SK-N-SH treated with all-trans-retinoic acid at 6 μM for 48 hours (cell line): ENCODE measurements at regions not wholly inside any gene's neighbourhood (a gene's known extent, or its start where the extent isn't known, plus 50 kb on each side); places are given as distances from the start of the nearest gene placed in this dataset.

ENCODE experiments used
- CSDC2 ChIP-seq: fragments of 250-450 bp; sonication (Bioruptor Pico); IDR thresholded peaks from 2 replicates; pipeline ENCODE4 v1.5.0; 2020; ENCODE audit warnings: mild to moderate bottlenecking, moderate library complexity
- ESRRG ChIP-seq: fragments of 250-450 bp; sonication (Bioruptor Pico); IDR thresholded peaks from 2 replicates; pipeline ENCODE4 v1.6.1; 2021; ENCODE audit warnings: mild to moderate bottlenecking
- ZC3H10 ChIP-seq: fragments of 250-450 bp; sonication (Bioruptor Pico); IDR thresholded peaks from 2 replicates; pipeline ENCODE4 v1.5.1; 2021; ENCODE audit warnings: mild to moderate bottlenecking, moderate library complexity
- ZFP3 ChIP-seq: fragments of 250-450 bp; sonication (Bioruptor Pico); IDR thresholded peaks from 2 replicates; pipeline ENCODE4 v1.5.0; 2020; ENCODE audit warnings: mild to moderate bottlenecking, moderate library complexity
- TF ChIP-seq, protein P1 (sequence below): fragments of 250-450 bp; sonication (Bioruptor Pico); IDR thresholded peaks from 2 replicates; pipeline ENCODE4 v1.8.0; 2020; ENCODE audit warnings: mild to moderate bottlenecking, moderate library complexity, borderline replicate concordance
- TF ChIP-seq, protein P2 (sequence below): fragments of 250-450 bp; sonication (Bioruptor Pico); IDR thresholded peaks from 2 replicates; pipeline ENCODE4 v1.5.0; 2020; ENCODE audit warnings: mild to moderate bottlenecking, moderate library complexity

DNA sequence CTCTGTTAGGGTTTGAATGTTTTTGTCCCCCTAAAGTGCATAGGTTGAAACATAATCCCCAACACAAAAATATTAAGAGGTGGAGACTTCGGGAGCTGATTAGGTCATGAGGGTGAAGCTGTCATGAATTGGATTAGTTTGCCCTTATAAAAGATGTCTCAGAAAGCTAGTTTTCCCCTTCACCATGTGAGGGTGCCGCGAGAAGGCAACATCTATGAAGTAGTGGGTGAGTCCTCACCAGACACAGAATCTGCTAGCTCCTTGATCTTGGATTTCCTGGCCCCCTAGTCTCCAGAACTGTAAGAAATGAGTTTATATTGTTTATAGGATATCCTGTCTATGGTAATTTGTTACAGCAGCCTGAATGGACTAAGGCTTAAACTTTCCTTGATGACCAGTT is 301.5 kb upstream of the ATP2B1 start:
- TF ChIP-seq, protein P1, sequence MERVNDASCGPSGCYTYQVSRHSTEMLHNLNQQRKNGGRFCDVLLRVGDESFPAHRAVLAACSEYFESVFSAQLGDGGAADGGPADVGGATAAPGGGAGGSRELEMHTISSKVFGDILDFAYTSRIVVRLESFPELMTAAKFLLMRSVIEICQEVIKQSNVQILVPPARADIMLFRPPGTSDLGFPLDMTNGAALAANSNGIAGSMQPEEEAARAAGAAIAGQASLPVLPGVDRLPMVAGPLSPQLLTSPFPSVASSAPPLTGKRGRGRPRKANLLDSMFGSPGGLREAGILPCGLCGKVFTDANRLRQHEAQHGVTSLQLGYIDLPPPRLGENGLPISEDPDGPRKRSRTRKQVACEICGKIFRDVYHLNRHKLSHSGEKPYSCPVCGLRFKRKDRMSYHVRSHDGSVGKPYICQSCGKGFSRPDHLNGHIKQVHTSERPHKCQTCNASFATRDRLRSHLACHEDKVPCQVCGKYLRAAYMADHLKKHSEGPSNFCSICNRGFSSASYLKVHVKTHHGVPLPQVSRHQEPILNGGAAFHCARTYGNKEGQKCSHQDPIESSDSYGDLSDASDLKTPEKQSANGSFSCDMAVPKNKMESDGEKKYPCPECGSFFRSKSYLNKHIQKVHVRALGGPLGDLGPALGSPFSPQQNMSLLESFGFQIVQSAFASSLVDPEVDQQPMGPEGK (CRISPR knock-in tag): no peak
- TF ChIP-seq, protein P2, sequence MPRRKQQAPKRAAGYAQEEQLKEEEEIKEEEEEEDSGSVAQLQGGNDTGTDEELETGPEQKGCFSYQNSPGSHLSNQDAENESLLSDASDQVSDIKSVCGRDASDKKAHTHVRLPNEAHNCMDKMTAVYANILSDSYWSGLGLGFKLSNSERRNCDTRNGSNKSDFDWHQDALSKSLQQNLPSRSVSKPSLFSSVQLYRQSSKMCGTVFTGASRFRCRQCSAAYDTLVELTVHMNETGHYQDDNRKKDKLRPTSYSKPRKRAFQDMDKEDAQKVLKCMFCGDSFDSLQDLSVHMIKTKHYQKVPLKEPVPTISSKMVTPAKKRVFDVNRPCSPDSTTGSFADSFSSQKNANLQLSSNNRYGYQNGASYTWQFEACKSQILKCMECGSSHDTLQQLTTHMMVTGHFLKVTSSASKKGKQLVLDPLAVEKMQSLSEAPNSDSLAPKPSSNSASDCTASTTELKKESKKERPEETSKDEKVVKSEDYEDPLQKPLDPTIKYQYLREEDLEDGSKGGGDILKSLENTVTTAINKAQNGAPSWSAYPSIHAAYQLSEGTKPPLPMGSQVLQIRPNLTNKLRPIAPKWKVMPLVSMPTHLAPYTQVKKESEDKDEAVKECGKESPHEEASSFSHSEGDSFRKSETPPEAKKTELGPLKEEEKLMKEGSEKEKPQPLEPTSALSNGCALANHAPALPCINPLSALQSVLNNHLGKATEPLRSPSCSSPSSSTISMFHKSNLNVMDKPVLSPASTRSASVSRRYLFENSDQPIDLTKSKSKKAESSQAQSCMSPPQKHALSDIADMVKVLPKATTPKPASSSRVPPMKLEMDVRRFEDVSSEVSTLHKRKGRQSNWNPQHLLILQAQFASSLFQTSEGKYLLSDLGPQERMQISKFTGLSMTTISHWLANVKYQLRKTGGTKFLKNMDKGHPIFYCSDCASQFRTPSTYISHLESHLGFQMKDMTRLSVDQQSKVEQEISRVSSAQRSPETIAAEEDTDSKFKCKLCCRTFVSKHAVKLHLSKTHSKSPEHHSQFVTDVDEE (CRISPR knock-in tag): no peak
- TF ChIP-seq ZFP3 (CRISPR knock-in tag) (no peak), ESRRG (no peak), ZC3H10 (CRISPR knock-in tag) (no peak), CSDC2 (no peak)
